Neuronal stem cell (in vitro differentiated cells): ENCODE measurements at regions not wholly inside any gene's neighbourhood (a gene's known extent, or its start where the extent isn't known, plus 50 kb on each side); places are given as distances from the start of the nearest gene placed in this dataset.

Experiments used
- DNase-seq: peaks from one replicate; pipeline ENCODE4 v3.0.0-alpha.2; 2013; ENCODE audit warnings: low spot score
- H2AFZ ChIP-seq: one replicate; pipeline ENCODE4 v1.6.1; 2013; ENCODE audit warnings: mild to moderate bottlenecking, low read length, inconsistent platforms
- H2AK5ac ChIP-seq: 2 replicates; pipeline ENCODE4 v1.6.1; 2013; ENCODE audit warnings: low read depth, mild to moderate bottlenecking, inconsistent platforms, low read length, moderate library complexity, mixed read lengths
- H2BK120ac ChIP-seq: 2 replicates; pipeline ENCODE4 v1.6.1; 2013; ENCODE audit warnings: low read depth, mild to moderate bottlenecking, inconsistent platforms, low read length, moderate library complexity, mixed read lengths
- H2BK12ac ChIP-seq: one replicate; pipeline ENCODE4 v1.6.1; 2013; ENCODE audit warnings: low read length, inconsistent platforms
- H2BK15ac ChIP-seq: 2 replicates; pipeline ENCODE4 v1.6.1; 2013; ENCODE audit warnings: mild to moderate bottlenecking, low read length, inconsistent platforms, mixed read lengths
- H2BK5ac ChIP-seq: one replicate; pipeline ENCODE4 v1.6.1; 2013; ENCODE audit warnings: inconsistent platforms, mild to moderate bottlenecking, low read length, moderate library complexity
- H3K14ac ChIP-seq: one replicate; pipeline ENCODE4 v1.6.1; 2013; ENCODE audit warnings: low read length, inconsistent platforms
- H3K18ac ChIP-seq: 2 replicates; pipeline ENCODE4 v1.6.1; 2013; ENCODE audit warnings: low read length, inconsistent platforms
- H3K23ac ChIP-seq: 2 replicates; pipeline ENCODE4 v1.6.1; 2013; ENCODE audit warnings: low read depth, mild to moderate bottlenecking, mixed read lengths, low read length, inconsistent platforms; ENCODE audit not compliant: poor library complexity
- H3K27ac ChIP-seq: replicated peaks from 3 replicates; pipeline ENCODE4 v1.5.1; 2013; ENCODE audit warnings: low read length, inconsistent platforms
- H3K27me3 ChIP-seq, 3 experiments: 2 replicates each; pipeline ENCODE4 v1.6.1; 2013; ENCODE audit warnings: low read length in 3 of 3, mild to moderate bottlenecking in 2 of 3, inconsistent platforms in 1 of 3, low read depth in 1 of 3, mixed read lengths in 1 of 3, moderate library complexity in 1 of 3; ENCODE audit not compliant: control insufficient read depth in 3 of 3, insufficient read depth in 3 of 3
- H3K36me3 ChIP-seq, 2 donors: replicated peaks in 1 of 2; 2 replicates each; pipeline ENCODE4 v1.6.1; 2013; ENCODE audit warnings: low read length in 2 of 2; ENCODE audit not compliant: control insufficient read depth in 2 of 2, insufficient read depth in 2 of 2
- H3K4ac ChIP-seq: 2 replicates; pipeline ENCODE4 v1.6.1; 2013; ENCODE audit warnings: inconsistent platforms, mild to moderate bottlenecking, low read length, moderate library complexity
- H3K4me1 ChIP-seq, 2 donors: 1 replicate in 1 of 2; 2 replicates in 1 of 2; pipeline ENCODE4 v1.6.1; 2013; ENCODE audit warnings: low read length in 2 of 2, low read depth in 1 of 2; ENCODE audit not compliant: control insufficient read depth in 2 of 2, insufficient read depth in 1 of 2
- H3K4me2 ChIP-seq: one replicate; pipeline ENCODE4 v1.6.1; 2013; ENCODE audit warnings: mild to moderate bottlenecking, low read length, inconsistent platforms; ENCODE audit not compliant: insufficient read depth, poor library complexity, severe bottlenecking
- H3K4me3 ChIP-seq, 2 donors: 2 replicates each; pipeline ENCODE4 v1.5.1; 2013; ENCODE audit warnings: low read length in 2 of 2, mild to moderate bottlenecking in 2 of 2, inconsistent platforms in 1 of 2, moderate library complexity in 1 of 2
- H3K79me1 ChIP-seq: one replicate; pipeline ENCODE4 v1.6.1; 2013; ENCODE audit warnings: low read depth, mild to moderate bottlenecking, inconsistent platforms, low read length, moderate library complexity
- H3K9ac ChIP-seq: one replicate; pipeline ENCODE4 v1.6.1; 2013; ENCODE audit warnings: mild to moderate bottlenecking, low read depth, low read length, inconsistent platforms; ENCODE audit not compliant: poor library complexity
- H3K9me3 ChIP-seq, 2 donors: replicated peaks in 1 of 2; 2 replicates each; pipeline versions ENCODE3 to v1.6.1; 2013; ENCODE audit warnings: low read length in 2 of 2, mild to moderate bottlenecking in 2 of 2, inconsistent platforms in 1 of 2, low read depth in 1 of 2, mixed read lengths in 1 of 2, moderate library complexity in 1 of 2; ENCODE audit not compliant: control insufficient read depth in 2 of 2, insufficient read depth in 1 of 2
- H4K8ac ChIP-seq: one replicate; pipeline ENCODE4 v1.6.1; 2013; ENCODE audit warnings: low read depth, mild to moderate bottlenecking, inconsistent platforms, low read length, moderate library complexity
- H4K91ac ChIP-seq: one replicate; pipeline ENCODE4 v1.6.1; 2013; ENCODE audit warnings: low read length, low read depth, mild to moderate bottlenecking, inconsistent platforms; ENCODE audit not compliant: poor library complexity
- WGBS, 2 donors: extraction: QIAGEN DNeasy Blood & Tissue Kit; methylation state at CpG; one replicate each; pipeline ENCODE4 v1.1.7; 2013; ENCODE audit warnings: missing lambda C conversion rate in 2 of 2, mixed read lengths in 1 of 2; ENCODE audit not compliant: insufficient read length in 2 of 2, insufficient replicate concordance in 1 of 2; ENCODE audit errors: extremely low coverage in 2 of 2; 5-methylcytosine and 5-hydroxymethylcytosine counted together

DNA sequence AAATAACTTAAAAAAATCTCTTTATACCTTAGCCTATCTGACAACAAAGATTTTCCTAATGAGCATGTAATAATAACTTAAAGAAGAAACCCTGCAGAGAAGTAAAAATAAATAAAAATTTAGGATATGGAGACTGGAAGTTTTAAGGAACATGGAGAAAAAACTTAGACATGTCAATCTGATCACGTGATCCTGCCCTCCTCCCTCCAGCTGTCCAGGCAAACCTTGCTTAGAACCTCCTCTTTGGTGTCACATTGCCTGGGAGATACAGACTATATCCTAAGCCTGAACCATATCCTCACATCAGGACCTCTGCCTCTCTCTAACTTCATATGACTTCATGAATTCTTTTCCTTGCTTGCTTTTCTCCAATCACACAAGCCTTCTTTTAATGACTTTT is 275.5 kb downstream of the CNTN3 start:
- Histone ChIP-seq H3K27me3 (no peaks in the 10 kb centered on the region), H3K9me3 (no peaks in the 10 kb centered on the region), H2BK5ac (no peak overlapping the region), H2AK5ac (no peak overlapping the region), H3K23ac (no peak overlapping the region), H4K91ac (no peak overlapping the region), H3K79me1 (no peaks in the 10 kb centered on the region), H3K14ac (no peak overlapping the region), H2AFZ (no peak overlapping the region), H2BK15ac (no peak overlapping the region), H4K8ac (no peak overlapping the region), H3K36me3 (no peaks in the 10 kb centered on the region), H3K4ac (no peak overlapping the region), H3K4me2 (no peak overlapping the region), H2BK120ac (no peak overlapping the region), H3K18ac (no peak overlapping the region), H3K9ac (no peak overlapping the region), H3K4me3 (no peak overlapping the region), H3K4me1 (no peaks in the 10 kb centered on the region), H2BK12ac (no peak overlapping the region), H3K27ac (no peak overlapping the region)
- no CpG with 5 or more reads among the region's 1 CpG for WGBS, 2 donors
- no peak for DNase-seq

DNA sequence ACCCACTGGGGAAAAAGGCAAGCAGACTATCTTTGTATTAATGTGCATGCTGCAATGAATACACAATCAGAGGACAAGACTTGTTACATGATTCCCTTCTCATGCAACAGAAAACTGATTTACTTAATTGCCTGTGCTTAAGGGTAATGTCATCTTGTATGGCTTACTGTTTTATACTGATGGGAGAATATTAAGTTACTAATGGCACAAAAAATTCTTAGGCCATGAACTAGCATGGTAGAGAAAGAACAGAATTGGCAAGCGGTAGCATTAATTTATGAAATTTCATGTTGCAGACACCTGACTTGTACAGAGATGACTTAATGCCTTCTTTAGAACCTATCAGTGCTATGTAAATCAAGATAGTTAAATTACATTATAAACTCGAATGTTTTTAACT is 282.3 kb downstream of the CNTN3 start:
- Histone ChIP-seq H3K36me3 (no peaks in the 10 kb centered on the region), H3K4me1 (no peaks in the 10 kb centered on the region), H3K9me3 (no peaks in the 10 kb centered on the region), H3K4ac (no peak overlapping the region), H3K23ac (no peak overlapping the region), H3K79me1 (no peaks in the 10 kb centered on the region), H3K27ac (no peak overlapping the region), H2BK15ac (no peak overlapping the region), H3K18ac (no peak overlapping the region), H2BK5ac (no peak overlapping the region), H3K27me3 (no peaks in the 10 kb centered on the region), H2AFZ (no peak overlapping the region), H3K14ac (no peak overlapping the region), H3K4me3 (no peak overlapping the region), H3K4me2 (no peak overlapping the region), H4K91ac (no peak overlapping the region), H3K9ac (no peak overlapping the region), H4K8ac (no peak overlapping the region), H2AK5ac (no peak overlapping the region), H2BK120ac (no peak overlapping the region), H2BK12ac (no peak overlapping the region)
- WGBS, 2 donors, result no CpG with 5 or more reads among the region's 2 CpGs
- DNase-seq, result no peak

DNA sequence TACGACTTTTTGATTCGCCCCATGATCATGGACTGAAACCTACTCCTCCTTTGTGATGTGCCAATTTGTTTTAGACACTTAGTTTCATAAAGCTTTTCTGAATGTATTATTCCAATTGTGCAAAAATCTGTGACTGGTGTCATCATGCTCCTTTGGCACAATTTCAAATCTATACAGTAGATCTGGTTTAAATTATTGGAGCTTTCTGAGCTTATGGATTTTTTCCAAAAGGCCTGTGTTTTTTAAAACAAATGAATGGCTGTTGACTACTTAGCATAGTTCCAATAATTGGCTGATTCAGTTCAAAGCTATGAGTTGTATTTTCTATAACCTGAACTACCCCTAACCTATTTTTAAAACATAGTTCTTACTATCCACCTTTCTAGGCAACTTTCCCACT is 282.7 kb downstream of the CNTN3 start:
- Histone ChIP-seq H3K27ac (no peak overlapping the region), H2AK5ac (no peak overlapping the region), H4K8ac (no peak overlapping the region), H2AFZ (no peak overlapping the region), H3K9me3 (no peaks in the 10 kb centered on the region), H3K4me3 (no peak overlapping the region), H3K23ac (no peak overlapping the region), H3K27me3 (no peaks in the 10 kb centered on the region), H3K18ac (no peak overlapping the region), H3K36me3 (no peaks in the 10 kb centered on the region), H4K91ac (no peak overlapping the region), H3K4me2 (no peak overlapping the region), H3K9ac (no peak overlapping the region), H3K4ac (no peak overlapping the region), H2BK12ac (no peak overlapping the region), H3K14ac (no peak overlapping the region), H2BK120ac (no peak overlapping the region), H2BK15ac (no peak overlapping the region), H3K79me1 (no peaks in the 10 kb centered on the region), H3K4me1 (no peaks in the 10 kb centered on the region), H2BK5ac (no peak overlapping the region)
- no peak for DNase-seq
- no CpG with 5 or more reads among the region's 2 CpGs for WGBS, 2 donors

DNA sequence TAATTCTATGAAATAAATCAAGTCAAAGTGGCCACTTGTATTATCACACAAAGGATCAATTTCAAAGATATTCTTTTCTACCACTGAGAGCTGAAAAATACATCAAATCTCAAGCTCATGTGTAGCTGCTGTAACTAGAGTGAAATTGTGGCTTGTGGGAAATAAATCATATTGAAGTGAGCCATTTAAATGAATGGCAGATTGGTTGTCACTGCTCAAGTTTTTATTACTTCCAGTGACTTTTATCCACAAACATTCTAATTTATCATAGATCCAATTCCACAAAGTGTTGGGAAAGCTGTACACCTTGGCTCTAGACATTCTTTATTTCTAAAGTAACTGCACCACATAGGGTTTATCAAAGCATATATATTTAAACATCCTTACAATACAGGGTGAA is 285.4 kb downstream of the CNTN3 start:
- no peak overlapping the region for H2BK15ac ChIP-seq
- no peak overlapping the region for H2BK12ac ChIP-seq
- no peak overlapping the region for H2AFZ ChIP-seq

More for the DNA sequence above, 285.4 kb downstream of the CNTN3 start:
- Histone ChIP-seq H4K8ac (no peak overlapping the region), H4K91ac (no peak overlapping the region), H3K36me3 (no peaks in the 10 kb centered on the region), H3K79me1 (no peaks in the 10 kb centered on the region), H3K4ac (no peak overlapping the region), H3K27me3 (no peaks in the 10 kb centered on the region), H3K23ac (no peak overlapping the region), H3K4me3 (no peak overlapping the region), H2BK120ac (no peak overlapping the region), H3K4me1 (no peaks in the 10 kb centered on the region), H2BK5ac (no peak overlapping the region), H2AK5ac (no peak overlapping the region), H3K9ac (no peak overlapping the region), H3K4me2 (no peak overlapping the region), H3K14ac (no peak overlapping the region), H3K18ac (no peak overlapping the region), H3K9me3 (no peaks in the 10 kb centered on the region), H3K27ac (no peak overlapping the region)
- no peak for DNase-seq
